ENCODE measurements at regions not wholly inside any gene's neighbourhood (a gene's known extent, or its start where the extent isn't known, plus 50 kb on each side); places are given as distances from the start of the nearest gene placed in this dataset.
"Not testable (repeated sequence)": the region's sequence is repeated elsewhere in the genome, so short reads cannot be mapped to it uniquely, and the experiment has no call there.

- no peak overlapping the region for H3K4me3 ChIP-seq
- no peaks in the 10 kb centered on the region for H3K27me3 ChIP-seq (ENCODE audit: low read depth)
- H3K4me1 ChIP-seq = no peaks in the 10 kb centered on the region
- no peaks in the 10 kb centered on the region for H3K9me3 ChIP-seq
- H3K36me3 ChIP-seq (replicated peaks) = no peaks in the 10 kb centered on the region
- in situ Hi-C loops (cut with MboI; ENCODE audit: low sequenced_read_pairs) = no loop called here
- DNase-seq (ENCODE audit: low spot score in 2 of 2) = no peak
These were observed 236.1 kb upstream of the C16orf82 start for GRCh38 chr16:26830428-26831127.

GRCh38 chr16:26836114-26836513 lies 230.6 kb upstream of the C16orf82 start:
- H3K4me3 ChIP-seq; H3K9me3 ChIP-seq; H3K4me1 ChIP-seq; H3K27me3 ChIP-seq (ENCODE audit: low read depth); in situ Hi-C loops (cut with MboI; ENCODE audit: low sequenced_read_pairs); DNase-seq (ENCODE audit: low spot score in 2 of 2); H3K36me3 ChIP-seq (replicated peaks): not testable (repeated sequence)

GRCh38 chr16:26838931-26839330 lies 227.8 kb upstream of the C16orf82 start:
- H3K27me3 ChIP-seq (ENCODE audit: low read depth) = no peaks in the 10 kb centered on the region
- in situ Hi-C loops (cut with MboI; ENCODE audit: low sequenced_read_pairs) = no loop called here
- H3K36me3 ChIP-seq (replicated peaks) = no peaks in the 10 kb centered on the region
- H3K9me3 ChIP-seq = no peaks in the 10 kb centered on the region
- no peak overlapping the region for H3K4me3 ChIP-seq
- no peaks in the 10 kb centered on the region for H3K4me1 ChIP-seq
- no peak for DNase-seq (ENCODE audit: low spot score in 2 of 2)

- H3K9me3 ChIP-seq = no peaks in the 10 kb centered on the region
- no peaks in the 10 kb centered on the region for H3K4me1 ChIP-seq
- H3K27me3 ChIP-seq (ENCODE audit: low read depth) = no peaks in the 10 kb centered on the region
- in situ Hi-C loops (cut with MboI; ENCODE audit: low sequenced_read_pairs) = no loop called here
- H3K36me3 ChIP-seq (replicated peaks) = no peaks in the 10 kb centered on the region
- no peak overlapping the region for H3K4me3 ChIP-seq
- DNase-seq (ENCODE audit: low spot score in 2 of 2) = no peak
These were observed 226.0 kb upstream of the C16orf82 start for GRCh38 chr16:26840691-26841090.

- Histone ChIP-seq H3K9me3 (no peaks in the 10 kb centered on the region), H3K4me3 (no peak overlapping the region), H3K27me3 (ENCODE audit: low read depth) (no peaks in the 10 kb centered on the region), H3K36me3 (replicated peaks) (no peaks in the 10 kb centered on the region), H3K4me1 (no peaks in the 10 kb centered on the region)
- in situ Hi-C loops (cut with MboI; ENCODE audit: low sequenced_read_pairs) = no loop called here
- DNase-seq (ENCODE audit: low spot score in 2 of 2) = no peak
These were observed 210.5 kb upstream of the C16orf82 start for GRCh38 chr16:26856271-26856670.

GRCh38 chr16:26856791-26857190 lies 209.9 kb upstream of the C16orf82 start:
- Histone ChIP-seq H3K4me1 (no peaks in the 10 kb centered on the region), H3K36me3 (replicated peaks) (no peaks in the 10 kb centered on the region), H3K4me3 (no peak overlapping the region), H3K27me3 (ENCODE audit: low read depth) (no peaks in the 10 kb centered on the region), H3K9me3 (no peaks in the 10 kb centered on the region)
- DNase-seq (ENCODE audit: low spot score in 2 of 2) = no peak
- in situ Hi-C loops (cut with MboI; ENCODE audit: low sequenced_read_pairs) = no loop called here

GRCh38 chr16:26857371-26857770 lies 209.4 kb upstream of the C16orf82 start:
- H3K27me3 ChIP-seq (ENCODE audit: low read depth) = no peaks in the 10 kb centered on the region
- H3K36me3 ChIP-seq (replicated peaks) = no peaks in the 10 kb centered on the region
- H3K9me3 ChIP-seq = no peaks in the 10 kb centered on the region
- in situ Hi-C loops (cut with MboI; ENCODE audit: low sequenced_read_pairs) = no loop called here
- H3K4me1 ChIP-seq = no peaks in the 10 kb centered on the region
- DNase-seq (ENCODE audit: low spot score in 2 of 2) = no peak
- H3K4me3 ChIP-seq = no peak overlapping the region

- Histone ChIP-seq H3K4me1 (no peaks in the 10 kb centered on the region), H3K9me3 (no peaks in the 10 kb centered on the region), H3K36me3 (replicated peaks) (no peaks in the 10 kb centered on the region), H3K27me3 (ENCODE audit: low read depth) (no peaks in the 10 kb centered on the region), H3K4me3 (no peak overlapping the region)
- no peak for DNase-seq (ENCODE audit: low spot score in 2 of 2)
- in situ Hi-C loops (cut with MboI; ENCODE audit: low sequenced_read_pairs) = no loop called here
These were observed 206.2 kb upstream of the C16orf82 start for GRCh38 chr16:26860506-26860905.

GRCh38 chr16:26863931-26864330 lies 202.8 kb upstream of the C16orf82 start:
- DNase-seq (ENCODE audit: low spot score in 2 of 2) = no peak
- Histone ChIP-seq H3K36me3 (replicated peaks) (no peaks in the 10 kb centered on the region), H3K4me1 (no peaks in the 10 kb centered on the region), H3K4me3 (no peak overlapping the region), H3K27me3 (ENCODE audit: low read depth) (no peaks in the 10 kb centered on the region), H3K9me3 (no peaks in the 10 kb centered on the region)
- in situ Hi-C loops (cut with MboI; ENCODE audit: low sequenced_read_pairs) = no loop called here

- H3K9me3 ChIP-seq; H3K27me3 ChIP-seq (ENCODE audit: low read depth); H3K4me3 ChIP-seq; H3K36me3 ChIP-seq (replicated peaks); H3K4me1 ChIP-seq; DNase-seq (ENCODE audit: low spot score in 2 of 2); in situ Hi-C loops (cut with MboI; ENCODE audit: low sequenced_read_pairs): not testable (repeated sequence)
These were observed 192.4 kb upstream of the C16orf82 start for GRCh38 chr16:26874318-26874717.

- Histone ChIP-seq H3K4me3 (no peak overlapping the region), H3K36me3 (replicated peaks) (no peaks in the 10 kb centered on the region), H3K9me3 (no peaks in the 10 kb centered on the region), H3K4me1 (no peaks in the 10 kb centered on the region), H3K27me3 (ENCODE audit: low read depth) (no peaks in the 10 kb centered on the region)
- in situ Hi-C loops (cut with MboI; ENCODE audit: low sequenced_read_pairs) = no loop called here
- no peak for DNase-seq (ENCODE audit: low spot score in 2 of 2)
These were observed 189.3 kb upstream of the C16orf82 start for GRCh38 chr16:26877421-26877820.

- no peak for DNase-seq (ENCODE audit: low spot score in 2 of 2)
- Histone ChIP-seq H3K4me1 (no peaks in the 10 kb centered on the region), H3K9me3 (0 out of 2 replicates have a peak, but pooled peaks cover 2% of the 10 kb centered on the region), H3K36me3 (replicated peaks) (no peaks in the 10 kb centered on the region), H3K4me3 (no peak overlapping the region), H3K27me3 (ENCODE audit: low read depth) (no peaks in the 10 kb centered on the region)
- in situ Hi-C loops (cut with MboI; ENCODE audit: low sequenced_read_pairs) = no loop called here
These were observed 181.1 kb upstream of the C16orf82 start for GRCh38 chr16:26885674-26886073.

- Histone ChIP-seq H3K36me3 (replicated peaks) (no peaks in the 10 kb centered on the region), H3K4me1 (no peaks in the 10 kb centered on the region)
These were observed 177.0 kb upstream of the C16orf82 start for GRCh38 chr16:26889740-26890139.

GRCh38 chr16:26898200-26898599 lies 168.5 kb upstream of the C16orf82 start:
- DNase-seq (ENCODE audit: low spot score in 2 of 2) = no peak
- H3K4me1 ChIP-seq = no peaks in the 10 kb centered on the region
- H3K27me3 ChIP-seq (ENCODE audit: low read depth) = no peaks in the 10 kb centered on the region
- no peaks in the 10 kb centered on the region; the same call in 1 of the 2 replicates for H3K9me3 ChIP-seq
- H3K4me3 ChIP-seq = no peak overlapping the region
- no peaks in the 10 kb centered on the region for H3K36me3 ChIP-seq (replicated peaks)
- in situ Hi-C loops (cut with MboI; ENCODE audit: low sequenced_read_pairs) = no loop called here

More at GRCh38 chr16:26889740-26890139, 177.0 kb upstream of the C16orf82 start:
- Histone ChIP-seq H3K4me3 (no peak overlapping the region), H3K27me3 (ENCODE audit: low read depth) (no peaks in the 10 kb centered on the region), H3K9me3 (0 out of 2 replicates have a peak, but pooled peaks cover 2% of the 10 kb centered on the region)
- in situ Hi-C loops (cut with MboI; ENCODE audit: low sequenced_read_pairs) = no loop called here
- no peak for DNase-seq (ENCODE audit: low spot score in 2 of 2)
